Spleen (tissue), 7 donors: ENCODE measurements at regions not wholly inside any gene's neighbourhood (a gene's known extent, or its start where the extent isn't known, plus 50 kb on each side); places are given as distances from the start of the nearest gene placed in this dataset.

ENCODE experiments used
- CTCF ChIP-seq, 11 experiments: fragments of 200-600 bp in 7 of 11; fragments of 450-650 bp in 4 of 11; sonication (generic) in 4 of 11; IDR thresholded peaks in 8 of 11; conservative IDR thresholded peaks in 3 of 11; 1 replicate in 7 of 11; 2 replicates in 4 of 11; pipeline versions ENCODE4 v1.4.0 to v1.8.0; 2016 to 2021; ENCODE audit warnings: antibody characterized with exemption in 11 of 11, inconsistent platforms in 4 of 11, mild to moderate bottlenecking in 1 of 11
- POLR2A ChIP-seq, 3 donors: fragments of 450-650 bp; IDR thresholded peaks; one replicate each; pipeline ENCODE4 v1.5.1; 2017; ENCODE audit warnings: antibody characterized with exemption in 3 of 3, mild to moderate bottlenecking in 1 of 3
- donor health status: DM: no; HTN: no; CAD: no; lungs with moderate emphysema.
- donor health status: DM: no; HTN: no; CAD: no.
- donor health status: DM: no; HTN: no; CAD: no.

- TF ChIP-seq POLR2A (IDR thresholded peaks at IDR 0.05) (no peak), CTCF (IDR thresholded peaks at IDR 0.05 in 8 of 11, conservative IDR thresholded peaks at IDR 0.05 in 3 of 11) (peak in 3 of 11 experiments; percentile 15 to 18 (median 18))
Observed at GRCh38 chr2:177149155-177149503, 63.5 kb upstream of the HNRNPA3 start.
